Caco-2 (cell line): ENCODE measurements at regions not wholly inside any gene's neighbourhood (a gene's known extent, or its start where the extent isn't known, plus 50 kb on each side); places are given as distances from the start of the nearest gene placed in this dataset.

ENCODE experiments used
- BruUV-seq: library from RNA; stranded (reverse); fragments of 400-500 nt; replicated peaks from 2 replicates; lab custom pipeline; 2021; lab: Mats Ljungman, UMichigan
- CTCF ChIA-PET: fragments of 300-600 bp; sonication (Branson Sonifier 250); formaldehyde crosslinking; loops from one replicate; lab custom pipeline; 2022; ENCODE audit warnings: antibody characterized with exemption; lab: Charles Lee
- POLR2A ChIA-PET: fragments of 300-600 bp; sonication (Branson Sonifier 250); formaldehyde crosslinking; loops from one replicate; lab custom pipeline; 2022; ENCODE audit warnings: antibody characterized with exemption; lab: Charles Lee
- DNase-seq, 2 experiments: peaks; one replicate each; pipeline versions ENCODE4 v3.0.0 to v3.0.0-alpha.2; 2020 to 2022
- H3K27me3 ChIP-seq: replicated peaks from 2 replicates; pipeline ENCODE4 v1.6.0; 2011; ENCODE audit warnings: low read length; ENCODE audit not compliant: control insufficient read depth, insufficient read depth
- H3K36me3 ChIP-seq: 2 replicates; pipeline ENCODE4 v1.5.1; 2011; ENCODE audit warnings: low read length; ENCODE audit not compliant: control insufficient read depth, insufficient read depth
- H3K4me1 ChIP-seq: fragments of 250-450 bp; sonication (Bioruptor Pico); 2 replicates; pipeline ENCODE4 v1.5.1; 2020; ENCODE audit warnings: mild to moderate bottlenecking
- H3K4me3 ChIP-seq: 2 replicates; pipeline ENCODE4 v1.5.1; 2011; ENCODE audit warnings: low read depth, mild to moderate bottlenecking, control low read depth, low read length
- H3K9me3 ChIP-seq: fragments of 250-450 bp; sonication (Bioruptor Pico); 2 replicates; pipeline ENCODE4 v1.5.1; 2020; ENCODE audit warnings: mild to moderate bottlenecking, moderate library complexity
- H3K27ac Mint-ChIP-seq: one replicate; pipeline ENCODE4 v1.8.0; 2022; ENCODE audit warnings: mixed read lengths; ENCODE audit not compliant: unreplicated experiment
- H3K27me3 Mint-ChIP-seq: one replicate; pipeline ENCODE4 v1.8.0; 2022; ENCODE audit warnings: mixed read lengths; ENCODE audit not compliant: insufficient read depth, unreplicated experiment
- H3K36me3 Mint-ChIP-seq: one replicate; pipeline ENCODE4 v1.8.0; 2022; ENCODE audit warnings: mild to moderate bottlenecking, mixed read lengths; ENCODE audit not compliant: insufficient read depth, unreplicated experiment
- H3K4me1 Mint-ChIP-seq: one replicate; pipeline ENCODE4 v1.8.0; 2022; ENCODE audit warnings: low read depth, mixed read lengths; ENCODE audit not compliant: unreplicated experiment
- H3K4me3 Mint-ChIP-seq: one replicate; pipeline ENCODE4 v1.8.0; 2022; ENCODE audit warnings: mild to moderate bottlenecking, moderate library complexity, mixed read lengths; ENCODE audit not compliant: unreplicated experiment
- H3K9me3 Mint-ChIP-seq: one replicate; pipeline ENCODE4 v1.8.0; 2022; ENCODE audit warnings: mixed read lengths; ENCODE audit not compliant: unreplicated experiment
- CTCF ChIP-seq, 2 experiments: fragments of 200-600 bp in 1 of 2; IDR thresholded peaks; 1 replicate in 1 of 2; 2 replicates in 1 of 2; pipeline versions ENCODE4 v1.5.1 to v1.8.0; 2011 to 2022; ENCODE audit warnings: antibody characterized with exemption in 1 of 2, control low read depth in 1 of 2, inconsistent platforms in 1 of 2, low read depth in 1 of 2, low read length in 1 of 2, mild to moderate bottlenecking in 1 of 2, moderate library complexity in 1 of 2; ENCODE audit not compliant: insufficient read depth in 1 of 2, severe bottlenecking in 1 of 2, unreplicated experiment in 1 of 2
- intact Hi-C: fragments of 100-400 bp; cut with micrococcal nuclease; formaldehyde crosslinking; loops from one replicate; pipeline ENCODE4 v1.10.0; 2022; ENCODE audit not compliant: unreplicated experiment

GRCh38 chr9:12163723-12164458, 529.3 kb upstream of the TYRP1 start:
- BruUV-seq = no TSS peak
- intact Hi-C loops = no loop called here
- Histone ChIP-seq H3K4me3 (no peak overlapping the region), H3K9me3 (no peaks in the 10 kb centered on the region), H3K27me3 (no peaks in the 10 kb centered on the region), H3K4me1 (no peaks in the 10 kb centered on the region), H3K36me3 (no peaks in the 10 kb centered on the region)
- H3K36me3 Mint-ChIP-seq = no peaks in the 10 kb centered on the region
- H3K27me3 Mint-ChIP-seq = no peaks in the 10 kb centered on the region
- POLR2A ChIA-PET = no interaction called here
- no peak overlapping the region for H3K4me3 Mint-ChIP-seq
- no peaks in the 10 kb centered on the region for H3K4me1 Mint-ChIP-seq
- no peak for TF ChIP-seq CTCF (IDR thresholded peaks at IDR 0.05; ENCODE audit: insufficient read depth in 1 of 2, low read depth in 1 of 2, low read length in 1 of 2, severe bottlenecking in 1 of 2, unreplicated experiment in 1 of 2)
- no peak overlapping the region for H3K27ac Mint-ChIP-seq
- DNase-seq = no peak
- no peaks in the 10 kb centered on the region for H3K9me3 Mint-ChIP-seq
- CTCF ChIA-PET = no interaction called here

- ChIA-PET POLR2A (no interaction called here), CTCF (no interaction called here)
- H3K27me3 ChIP-seq = no peaks in the 10 kb centered on the region
- intact Hi-C loops = no loop called here
- no peak overlapping the region for H3K4me3 ChIP-seq
- H3K27ac Mint-ChIP-seq = no peak overlapping the region
- no peak for DNase-seq
- H3K4me3 Mint-ChIP-seq = no peak overlapping the region
- no peaks in the 10 kb centered on the region for H3K36me3 ChIP-seq
- no peaks in the 10 kb centered on the region for H3K27me3 Mint-ChIP-seq
- BruUV-seq = no TSS peak
- no peaks in the 10 kb centered on the region for H3K4me1 Mint-ChIP-seq
- H3K9me3 Mint-ChIP-seq = no peaks in the 10 kb centered on the region
- H3K9me3 ChIP-seq = no peaks in the 10 kb centered on the region
- H3K36me3 Mint-ChIP-seq = no peaks in the 10 kb centered on the region
- no peaks in the 10 kb centered on the region for H3K4me1 ChIP-seq
- no peak for TF ChIP-seq CTCF (IDR thresholded peaks at IDR 0.05; ENCODE audit: insufficient read depth in 1 of 2, low read depth in 1 of 2, low read length in 1 of 2, severe bottlenecking in 1 of 2, unreplicated experiment in 1 of 2)
These were observed 526.7 kb upstream of the TYRP1 start for GRCh38 chr9:12166518-12166917.

GRCh38 chr9:12170456-12170855, 522.7 kb upstream of the TYRP1 start:
- POLR2A ChIA-PET = no interaction called here
- H3K4me1 Mint-ChIP-seq = no peaks in the 10 kb centered on the region
- no peak for TF ChIP-seq CTCF (IDR thresholded peaks at IDR 0.05; ENCODE audit: insufficient read depth in 1 of 2, low read depth in 1 of 2, low read length in 1 of 2, severe bottlenecking in 1 of 2, unreplicated experiment in 1 of 2)
- no peak for DNase-seq
- Histone ChIP-seq H3K36me3 (no peaks in the 10 kb centered on the region), H3K9me3 (no peaks in the 10 kb centered on the region), H3K4me3 (no peak overlapping the region), H3K27me3 (no peaks in the 10 kb centered on the region), H3K4me1 (no peaks in the 10 kb centered on the region)
- no TSS peak for BruUV-seq
- H3K4me3 Mint-ChIP-seq = no peak overlapping the region
- H3K9me3 Mint-ChIP-seq = no peaks in the 10 kb centered on the region
- no peaks in the 10 kb centered on the region for H3K36me3 Mint-ChIP-seq
- H3K27me3 Mint-ChIP-seq = no peaks in the 10 kb centered on the region
- no peak overlapping the region for H3K27ac Mint-ChIP-seq
- intact Hi-C loops = no loop called here
- CTCF ChIA-PET = no interaction called here
